HG02571 (cell line): ENCODE measurements at regions not wholly inside any gene's neighbourhood (a gene's known extent, or its start where the extent isn't known, plus 50 kb on each side); places are given as distances from the start of the nearest gene placed in this dataset.
"Not testable (repeated sequence)": the region's sequence is repeated elsewhere in the genome, so short reads cannot be mapped to it uniquely, and the experiment has no call there.

Experiments
- ATAC-seq: cut with Tn5 transposase; IDR thresholded peaks from one replicate; pipeline ENCODE4 v1.9.1; 2021; ENCODE audit warnings: mild to moderate bottlenecking, moderate library complexity; ENCODE audit not compliant: unreplicated experiment

GRCh38 chr7:146057958-146058357 lies 58.6 kb upstream of the CNTNAP2 start:
- no peak for ATAC-seq

- ATAC-seq, result no peak
Measured at GRCh38 chr7:146054909-146055308, 61.7 kb upstream of the CNTNAP2 start.

GRCh38 chr7:146053492-146053891 lies 63.1 kb upstream of the CNTNAP2 start:
- no peak for ATAC-seq

- not testable (repeated sequence) for ATAC-seq
Measured at GRCh38 chr7:146043310-146043709, 73.3 kb upstream of the CNTNAP2 start.

GRCh38 chr7:146028251-146028750 lies 88.3 kb upstream of the CNTNAP2 start:
- no peak for ATAC-seq

- no peak for ATAC-seq
Measured at GRCh38 chr7:146027243-146027642, 89.4 kb upstream of the CNTNAP2 start.

GRCh38 chr7:146022776-146023175 lies 93.8 kb upstream of the CNTNAP2 start:
- no peak for ATAC-seq

- ATAC-seq, result not testable (repeated sequence)
Measured at GRCh38 chr7:146019041-146020004, 97.3 kb upstream of the CNTNAP2 start.

GRCh38 chr7:146017366-146017765 lies 99.2 kb upstream of the CNTNAP2 start:
- not testable (repeated sequence) for ATAC-seq

- ATAC-seq, result not testable (repeated sequence)
Measured at GRCh38 chr7:146014154-146014553, 102.4 kb upstream of the CNTNAP2 start.

- no peak for ATAC-seq
Measured at GRCh38 chr7:146008293-146008692, 108.3 kb upstream of the CNTNAP2 start.

GRCh38 chr7:146004805-146005204 lies 111.8 kb upstream of the CNTNAP2 start:
- no peak for ATAC-seq

- no peak for ATAC-seq
Measured at GRCh38 chr7:146002431-146003078, 114.0 kb upstream of the CNTNAP2 start.

GRCh38 chr7:146002008-146002407 lies 114.6 kb upstream of the CNTNAP2 start:
- ATAC-seq, result no peak

- no peak for ATAC-seq
Measured at GRCh38 chr7:146000882-146001281, 115.7 kb upstream of the CNTNAP2 start.

- ATAC-seq, result no peak
Measured at GRCh38 chr7:145989469-145989868, 127.1 kb upstream of the CNTNAP2 start.

- no peak for ATAC-seq
Measured at GRCh38 chr7:145986248-145986874, 130.2 kb upstream of the CNTNAP2 start.

GRCh38 chr7:145978769-145979168 lies 137.8 kb upstream of the CNTNAP2 start:
- no peak for ATAC-seq

GRCh38 chr7:145959981-145960380 lies 156.6 kb upstream of the CNTNAP2 start:
- ATAC-seq, result no peak

GRCh38 chr7:145957160-145957890 lies 159.3 kb upstream of the CNTNAP2 start:
- ATAC-seq, result no peak

GRCh38 chr7:145951566-145951965 lies 165.0 kb upstream of the CNTNAP2 start:
- ATAC-seq, result no peak
